Thoracic aorta (tissue), 2 donors: ENCODE measurements at regions not wholly inside any gene's neighbourhood (a gene's known extent, or its start where the extent isn't known, plus 50 kb on each side); places are given as distances from the start of the nearest gene placed in this dataset.

ENCODE experiments used
- ATAC-seq: fragments of 150-250 bp; one replicate; pipeline ENCODE4 v1.8.0; 2017; ENCODE audit warnings: low read depth; ENCODE audit not compliant: insufficient number of reproducible peaks, low FRiP score
- DNase-seq: peaks from one replicate; pipeline ENCODE4 v3.0.0-alpha.2; 2020; ENCODE audit warnings: low spot score
- H3K27ac ChIP-seq, 2 donors: fragments of 200-600 bp; sonication (generic); 1 replicate in 1 of 2; 2 replicates in 1 of 2; pipeline ENCODE4 v1.5.1; 2016; ENCODE audit warnings: mild to moderate bottlenecking in 2 of 2, moderate library complexity in 2 of 2
- H3K27me3 ChIP-seq: fragments of 200-600 bp; sonication (generic); replicated peaks from 2 replicates; pipeline ENCODE4 v1.6.0; 2016; ENCODE audit warnings: mild to moderate bottlenecking; ENCODE audit not compliant: insufficient read depth
- H3K36me3 ChIP-seq: fragments of 200-600 bp; sonication (generic); one replicate; pipeline ENCODE4 v1.5.1; 2016
- H3K4me1 ChIP-seq, 2 donors: fragments of 200-600 bp; sonication (generic); 1 replicate in 1 of 2; 2 replicates in 1 of 2; pipeline versions ENCODE4 v1.5.1 to v1.6.0; 2016; ENCODE audit warnings: low read depth in 2 of 2, mild to moderate bottlenecking in 1 of 2; ENCODE audit not compliant: control insufficient read depth in 1 of 2
- H3K4me3 ChIP-seq: fragments of 200-600 bp; sonication (generic); 2 replicates; pipeline ENCODE4 v1.5.1; 2016; ENCODE audit warnings: mild to moderate bottlenecking
- H3K9me3 ChIP-seq: fragments of 200-600 bp; sonication (generic); 2 replicates; pipeline ENCODE4 v1.5.1; 2016
- CTCF ChIP-seq: fragments of 200-600 bp; sonication (generic); IDR thresholded peaks from one replicate; pipeline ENCODE4 v1.5.1; 2019; ENCODE audit warnings: antibody characterized with exemption

DNA sequence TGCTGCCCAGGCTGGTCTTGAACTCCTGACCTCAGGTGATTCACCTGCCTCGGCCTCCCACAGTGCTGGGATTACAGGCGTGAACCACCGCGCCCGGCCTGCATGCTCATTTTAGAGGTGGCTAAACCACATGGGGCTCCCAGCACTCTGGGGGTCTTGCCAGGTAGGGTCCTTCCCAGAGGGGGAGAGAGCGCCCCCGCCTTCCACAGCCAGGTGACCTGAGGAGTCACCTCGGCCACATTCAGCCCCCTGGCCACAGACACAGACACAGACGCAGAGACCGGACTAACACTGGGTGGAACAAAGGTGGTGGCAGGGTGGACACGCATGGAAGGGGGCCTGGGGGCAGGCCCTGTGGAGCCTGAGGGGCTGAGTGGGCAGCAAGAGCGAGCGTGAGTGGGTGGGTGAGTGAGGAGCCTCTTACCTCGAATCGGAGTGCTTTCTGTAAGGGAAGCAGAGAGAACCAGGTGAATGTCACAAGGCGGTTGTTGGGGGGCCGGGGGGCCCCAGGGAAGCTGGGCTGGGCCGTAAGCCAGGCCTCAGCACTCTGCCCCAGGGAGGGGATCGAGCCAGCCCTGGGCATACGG is 80.1 kb downstream of the PTPRS start:
- DNase-seq: no peak
- ATAC-seq: no peak
- H3K9me3 ChIP-seq: peaks cover 11% of the 10 kb centered on the region
- no peaks in the 10 kb centered on the region for H3K4me1 ChIP-seq
- H3K4me3 ChIP-seq: no peak overlapping the region
- no peaks in the 10 kb centered on the region for H3K27me3 ChIP-seq
- H3K27ac ChIP-seq: no peak overlapping the region
- H3K36me3 ChIP-seq: peaks cover 40% of the 10 kb centered on the region
- TF ChIP-seq CTCF: no peak

GRCh38 chr19:5259750-5260149 is 80.9 kb downstream of the PTPRS start:
- DNase-seq (no peak), ATAC-seq (no peak)
- Histone ChIP-seq H3K9me3 (peaks cover 18% of the 10 kb centered on the region), H3K27ac (no peak overlapping the region), H3K27me3 (no peaks in the 10 kb centered on the region), H3K4me3 (no peak overlapping the region), H3K36me3 (peaks cover 40% of the 10 kb centered on the region), H3K4me1 (no peaks in the 10 kb centered on the region)
- TF ChIP-seq CTCF: no peak

GRCh38 chr19:5257155-5258045 is 83.2 kb downstream of the PTPRS start:
- DNase-seq: no peak
- peaks cover 0 to 5% of the 10 kb centered on the region in 2 donors for H3K4me1 ChIP-seq
- no peak overlapping the region for H3K4me3 ChIP-seq
- TF ChIP-seq CTCF: no peak
- H3K36me3 ChIP-seq: peaks cover 26% of the 10 kb centered on the region
- H3K27me3 ChIP-seq: no peaks in the 10 kb centered on the region
- H3K27ac ChIP-seq: no peak overlapping the region
- no peak for ATAC-seq
- peaks cover 18% of the 10 kb centered on the region for H3K9me3 ChIP-seq

GRCh38 chr19:5255602-5256231 is 84.9 kb downstream of the PTPRS start:
- H3K27me3 ChIP-seq: no peaks in the 10 kb centered on the region
- ATAC-seq: no peak

More at GRCh38 chr19:5255602-5256231, 84.9 kb downstream of the PTPRS start:
- peaks cover 5 to 8% of the 10 kb centered on the region in 2 donors for H3K4me1 ChIP-seq
- H3K4me3 ChIP-seq: no peak overlapping the region
- no peak for DNase-seq
- peaks cover 18% of the 10 kb centered on the region for H3K9me3 ChIP-seq
- H3K27ac ChIP-seq: no peak overlapping the region
- no peak for TF ChIP-seq CTCF
- H3K36me3 ChIP-seq: peaks cover 26% of the 10 kb centered on the region
